Lung (tissue), 11 donors: ENCODE measurements at regions not wholly inside any gene's neighbourhood (a gene's known extent, or its start where the extent isn't known, plus 50 kb on each side); places are given as distances from the start of the nearest gene placed in this dataset.

Experiments
- ATAC-seq: fragments of 200-7000 bp; cut with Tn5 transposase; one replicate; pipeline ENCODE4 v1.9.1; 2020; ENCODE audit warnings: moderate number of reproducible peaks; ENCODE audit not compliant: insufficient read depth, low FRiP score
- DNase-seq, 3 donors: peaks; one replicate each; pipeline ENCODE4 v3.0.0-alpha.2; 2013 to 2017
- H3K27ac ChIP-seq, 2 donors: one replicate each; pipeline ENCODE4 v1.5.1; 2013; ENCODE audit warnings: mild to moderate bottlenecking in 2 of 2, moderate library complexity in 2 of 2, control low read depth in 1 of 2, inconsistent platforms in 1 of 2, low read depth in 1 of 2, low read length in 1 of 2
- H3K27me3 ChIP-seq, 3 donors: one replicate each; pipeline ENCODE4 v1.5.1; 2013; ENCODE audit warnings: low read length in 2 of 3; ENCODE audit not compliant: control insufficient read depth in 3 of 3, insufficient read depth in 3 of 3
- H3K36me3 ChIP-seq, 4 donors: one replicate each; pipeline ENCODE4 v1.5.1; 2013; ENCODE audit warnings: low read length in 4 of 4, mild to moderate bottlenecking in 1 of 4, moderate library complexity in 1 of 4; ENCODE audit not compliant: control insufficient read depth in 4 of 4, insufficient read depth in 4 of 4
- H3K4me1 ChIP-seq, 5 donors: one replicate each; pipeline ENCODE4 v1.5.1; 2013; ENCODE audit warnings: low read length in 5 of 5, mild to moderate bottlenecking in 2 of 5, moderate library complexity in 1 of 5; ENCODE audit not compliant: control insufficient read depth in 5 of 5, insufficient read depth in 5 of 5
- H3K4me3 ChIP-seq: one replicate; pipeline ENCODE4 v1.5.1; 2013; ENCODE audit warnings: mild to moderate bottlenecking, control low read depth, moderate library complexity
- H3K9ac ChIP-seq, 2 donors: one replicate each; pipeline ENCODE4 v1.5.1; 2013; ENCODE audit warnings: low read length in 2 of 2, control low read depth in 1 of 2; ENCODE audit not compliant: insufficient read depth in 1 of 2
- H3K9me3 ChIP-seq, 4 donors: one replicate each; pipeline ENCODE4 v1.5.1; 2013; ENCODE audit warnings: low read length in 3 of 4, mild to moderate bottlenecking in 1 of 4, moderate library complexity in 1 of 4; ENCODE audit not compliant: control insufficient read depth in 4 of 4, insufficient read depth in 3 of 4
- CTCF ChIP-seq: IDR thresholded peaks from 2 replicates; pipeline ENCODE4 v1.5.1; 2012; ENCODE audit warnings: mild to moderate bottlenecking; ENCODE audit errors: control extremely low read depth, extremely low read depth
- WGBS, 2 donors: extraction: QIAGEN DNeasy Blood & Tissue Kit; methylation state at CpG; one replicate each; pipeline ENCODE4 v1.1.7; 2013; 5-methylcytosine and 5-hydroxymethylcytosine counted together
- donor health status: control.
- donor health status: control.
- donor health status: Bipolar disorder and iron deficiency.
- donor health status: healthy.
- donor health status: DM: yes; HTN: yes; CAD: no.

- H3K4me1 ChIP-seq: peaks cover 0 to 3% (median 0%) of the 10 kb centered on the region in 5 donors
- no peaks in the 10 kb centered on the region for H3K9me3 ChIP-seq
- no peak overlapping the region for H3K27ac ChIP-seq
- no peak for TF ChIP-seq CTCF
- no peaks in the 10 kb centered on the region for H3K27me3 ChIP-seq
- 93 to 95% methylated on average over 2 of the region's 2 CpGs for WGBS, 2 donors
- H3K36me3 ChIP-seq: no peaks in the 10 kb centered on the region
- H3K4me3 ChIP-seq: no peak overlapping the region
- no peak for DNase-seq
- no peak for ATAC-seq
- no peak overlapping the region for H3K9ac ChIP-seq
Observed at GRCh38 chr1:213602796-213603486, 384.8 kb upstream of the PROX1 start.

GRCh38 chr1:213604477-213604876, 383.3 kb upstream of the PROX1 start:
- H3K9ac ChIP-seq: no peak overlapping the region
- 79 to 81% methylated on average over 4 of the region's 4 CpGs for WGBS, 2 donors
- DNase-seq (no peak), ATAC-seq (no peak)
- no peaks in the 10 kb centered on the region for H3K36me3 ChIP-seq
- H3K4me3 ChIP-seq: no peak overlapping the region
- H3K27me3 ChIP-seq: no peaks in the 10 kb centered on the region
- no peak overlapping the region for H3K27ac ChIP-seq
- no peaks in the 10 kb centered on the region for H3K9me3 ChIP-seq
- H3K4me1 ChIP-seq: peaks cover 0 to 3% (median 0%) of the 10 kb centered on the region in 5 donors
- no peak for TF ChIP-seq CTCF

- Histone ChIP-seq H3K9me3 (no peaks in the 10 kb centered on the region), H3K27me3 (no peaks in the 10 kb centered on the region), H3K27ac (no peak overlapping the region), H3K9ac (no peak overlapping the region), H3K36me3 (no peaks in the 10 kb centered on the region), H3K4me3 (no peak overlapping the region), H3K4me1 (peaks cover 0 to 3% (median 0%) of the 10 kb centered on the region in 5 donors)
- no peak for TF ChIP-seq CTCF
- DNase-seq: no peak
- 52 to 54% methylated on average over 9 of the region's 9 CpGs for WGBS, 2 donors
- ATAC-seq: no peak
Observed at GRCh38 chr1:213605732-213606131, 382.0 kb upstream of the PROX1 start.
